Thyroid gland (tissue), 4 donors: ENCODE measurements at regions not wholly inside any gene's neighbourhood (a gene's known extent, or its start where the extent isn't known, plus 50 kb on each side); places are given as distances from the start of the nearest gene placed in this dataset.
A peak's percentile ranks its signal among the peaks of the same experiment; 100 is the strongest.

ENCODE experiments used
- DNase-seq, 2 donors: peaks; one replicate each; pipeline ENCODE4 v3.0.0-alpha.2; 2019
- H3K27ac ChIP-seq, 3 donors: fragments of 200-600 bp; sonication (generic); 1 replicate in 2 of 3; 2 replicates in 1 of 3; pipeline ENCODE4 v1.5.1; 2016 to 2019; ENCODE audit warnings: mild to moderate bottlenecking in 1 of 3, moderate library complexity in 1 of 3
- H3K27me3 ChIP-seq: fragments of 200-600 bp; sonication (generic); one replicate; pipeline ENCODE4 v1.5.1; 2019
- H3K36me3 ChIP-seq, 2 donors: fragments of 200-600 bp; sonication (generic); one replicate each; pipeline ENCODE4 v1.5.1; 2016 to 2019
- H3K4me1 ChIP-seq, 2 donors: fragments of 200-600 bp; sonication (generic); one replicate each; pipeline ENCODE4 v1.5.1; 2017 to 2019
- H3K4me3 ChIP-seq, 3 donors: fragments of 200-600 bp; sonication (generic); replicated peaks in 1 of 3; 1 replicate in 2 of 3; 2 replicates in 1 of 3; pipeline ENCODE4 v1.5.1; 2016; ENCODE audit warnings: mild to moderate bottlenecking in 1 of 3
- H3K9me3 ChIP-seq: fragments of 200-600 bp; sonication (generic); one replicate; pipeline ENCODE4 v1.5.1; 2017
- CTCF ChIP-seq, 6 experiments: fragments of 200-600 bp in 3 of 6; fragments of 450-650 bp in 3 of 6; sonication (generic) in 3 of 6; IDR thresholded peaks; one replicate each; pipeline ENCODE4 v1.5.1; 2016 to 2019; ENCODE audit warnings: antibody characterized with exemption in 6 of 6, mild to moderate bottlenecking in 2 of 6, inconsistent platforms in 1 of 6, moderate library complexity in 1 of 6
- POLR2A ChIP-seq, 2 donors: fragments of 450-650 bp; IDR thresholded peaks; one replicate each; pipeline ENCODE4 v1.6.1; 2017; ENCODE audit warnings: antibody characterized with exemption in 2 of 2, mild to moderate bottlenecking in 2 of 2, moderate library complexity in 1 of 2
- WGBS, 2 donors: methylation state at CpG; one replicate each; pipeline ENCODE4 v1.1.5; 2017; 5-methylcytosine and 5-hydroxymethylcytosine counted together
- intact Hi-C: fragments of 100-400 bp; cut with DNase I; formaldehyde crosslinking; loops from one replicate; pipeline ENCODE4 v1.15.1; 2023

- WGBS, 2 donors, result 72 to 82% methylated on average over 6 of the region's 6 CpGs
- no peak overlapping the region for H3K27ac ChIP-seq
- H3K4me3 ChIP-seq, result no peak overlapping the region
- TF ChIP-seq CTCF (IDR thresholded peaks at IDR 0.05) (no peak), POLR2A (IDR thresholded peaks at IDR 0.05) (no peak)
- no peak for DNase-seq
- no peaks in the 10 kb centered on the region for H3K27me3 ChIP-seq
- H3K36me3 ChIP-seq, result no peaks in the 10 kb centered on the region
- intact Hi-C loops, result no loop called here
- H3K9me3 ChIP-seq, result no peaks in the 10 kb centered on the region
- no peaks in the 10 kb centered on the region for H3K4me1 ChIP-seq
These were observed 316.4 kb downstream of the MCTP2 start for GRCh38 chr15:94547711-94548110.

- WGBS, 2 donors, result 85 to 89% methylated on average over 2 of the region's 2 CpGs
- no peak for TF ChIP-seq POLR2A (IDR thresholded peaks at IDR 0.05)
- TF ChIP-seq CTCF (IDR thresholded peaks at IDR 0.05), result no peak
- Histone ChIP-seq H3K36me3 (no peaks in the 10 kb centered on the region), H3K9me3 (no peaks in the 10 kb centered on the region), H3K4me3 (no peak overlapping the region), H3K27me3 (no peaks in the 10 kb centered on the region), H3K27ac (no peak overlapping the region), H3K4me1 (no peaks in the 10 kb centered on the region)
- intact Hi-C loops, result no loop called here
- no peak for DNase-seq
These were observed 324.6 kb downstream of the MCTP2 start for GRCh38 chr15:94555841-94556519.

DNA sequence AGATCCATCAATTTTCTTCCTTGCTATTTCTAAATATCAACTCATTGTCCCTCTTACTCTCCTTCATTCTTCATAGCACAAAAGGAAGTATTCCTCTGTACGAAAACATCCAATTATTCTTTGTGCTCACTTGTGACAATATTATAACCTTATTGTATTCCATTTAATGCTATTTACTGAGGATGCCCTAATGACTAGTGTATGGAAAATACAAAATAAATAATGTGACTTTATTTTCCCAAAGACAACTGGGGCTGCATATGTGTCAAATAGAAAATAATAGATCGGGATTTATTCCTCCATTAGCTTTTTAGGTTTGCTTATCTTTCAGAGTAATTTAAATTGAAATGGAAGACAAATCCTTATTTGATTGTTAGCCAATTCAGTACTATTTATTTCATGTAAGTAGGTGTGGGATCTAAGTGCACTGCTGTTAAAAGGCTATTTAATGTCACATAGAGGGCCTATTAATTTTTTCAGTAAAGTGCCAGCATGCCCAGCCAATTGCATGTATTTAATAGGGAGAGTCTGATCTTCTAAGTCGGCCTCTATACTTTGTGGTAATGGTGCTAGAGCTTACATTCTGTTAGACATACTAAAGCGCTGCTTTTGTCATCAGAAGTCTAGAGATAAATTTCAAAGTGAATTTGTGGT lies 329.8 kb downstream of the MCTP2 start:
- no peak for TF ChIP-seq POLR2A (IDR thresholded peaks at IDR 0.05)
- TF ChIP-seq CTCF (IDR thresholded peaks at IDR 0.05), result no peak
- Histone ChIP-seq H3K27ac (no peak overlapping the region), H3K27me3 (no peaks in the 10 kb centered on the region), H3K9me3 (no peaks in the 10 kb centered on the region), H3K36me3 (no peaks in the 10 kb centered on the region), H3K4me1 (no peaks in the 10 kb centered on the region), H3K4me3 (no peak overlapping the region)
- WGBS, 2 donors, result 93 to 96% methylated on average over 4 of the region's 4 CpGs
- intact Hi-C loops, result no loop called here
- DNase-seq, result no peak

DNA sequence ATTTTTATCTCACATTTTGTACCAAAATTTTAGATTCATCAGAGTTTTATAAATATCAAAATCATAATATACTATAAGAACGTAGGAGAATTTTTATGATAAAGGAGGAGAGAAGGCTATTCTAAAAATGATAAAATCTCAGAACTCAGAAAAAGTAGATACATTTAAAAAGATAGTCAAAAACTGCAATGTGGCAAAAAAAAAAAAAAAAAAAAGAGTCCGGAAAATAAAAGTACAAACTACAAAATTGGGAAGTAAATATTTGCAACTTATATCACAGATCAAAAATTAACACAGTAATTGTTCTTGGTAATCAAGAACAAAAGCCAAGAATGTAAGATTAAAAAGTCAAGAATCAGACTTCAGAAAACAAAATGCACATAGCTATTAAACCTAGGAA lies 332.1 kb downstream of the MCTP2 start:
- no peak for DNase-seq
- intact Hi-C loops, result no loop called here
- Histone ChIP-seq H3K4me1 (no peaks in the 10 kb centered on the region), H3K9me3 (no peaks in the 10 kb centered on the region), H3K36me3 (no peaks in the 10 kb centered on the region), H3K27ac (no peak overlapping the region), H3K4me3 (no peak overlapping the region), H3K27me3 (no peaks in the 10 kb centered on the region)
- 89 to 92% methylated on average over 2 of the region's 2 CpGs for WGBS, 2 donors
- no peak for TF ChIP-seq POLR2A (IDR thresholded peaks at IDR 0.05)
- TF ChIP-seq CTCF (IDR thresholded peaks at IDR 0.05), result no peak

GRCh38 chr15:94576889-94577533 lies 345.6 kb downstream of the MCTP2 start:
- TF ChIP-seq CTCF (IDR thresholded peaks at IDR 0.05) (peak in 2 of 6 experiments; percentile 16 to 43), POLR2A (IDR thresholded peaks at IDR 0.05) (no peak)
- intact Hi-C loops, result no loop called here
- 54 to 61% methylated on average over 12 of the region's 12 CpGs for WGBS, 2 donors

More at GRCh38 chr15:94576889-94577533, 345.6 kb downstream of the MCTP2 start:
- no peak overlapping the region for H3K4me3 ChIP-seq
- H3K36me3 ChIP-seq, result no peaks in the 10 kb centered on the region
- H3K4me1 ChIP-seq, result no peaks in the 10 kb centered on the region
- H3K9me3 ChIP-seq, result no peaks in the 10 kb centered on the region
- peak in 1 of 2 donors; percentile 9 for DNase-seq
- H3K27ac ChIP-seq, result no peak overlapping the region
- H3K27me3 ChIP-seq, result no peaks in the 10 kb centered on the region
